GM18861 (cell line): ENCODE measurements at regions not wholly inside any gene's neighbourhood (a gene's known extent, or its start where the extent isn't known, plus 50 kb on each side); places are given as distances from the start of the nearest gene placed in this dataset.
"Not testable (repeated sequence)": the region's sequence is repeated elsewhere in the genome, so short reads cannot be mapped to it uniquely, and the experiment has no call there.

Experiments used
- ATAC-seq: cut with Tn5 transposase; IDR thresholded peaks from one replicate; pipeline ENCODE4 v1.9.1; 2021; ENCODE audit not compliant: unreplicated experiment

DNA sequence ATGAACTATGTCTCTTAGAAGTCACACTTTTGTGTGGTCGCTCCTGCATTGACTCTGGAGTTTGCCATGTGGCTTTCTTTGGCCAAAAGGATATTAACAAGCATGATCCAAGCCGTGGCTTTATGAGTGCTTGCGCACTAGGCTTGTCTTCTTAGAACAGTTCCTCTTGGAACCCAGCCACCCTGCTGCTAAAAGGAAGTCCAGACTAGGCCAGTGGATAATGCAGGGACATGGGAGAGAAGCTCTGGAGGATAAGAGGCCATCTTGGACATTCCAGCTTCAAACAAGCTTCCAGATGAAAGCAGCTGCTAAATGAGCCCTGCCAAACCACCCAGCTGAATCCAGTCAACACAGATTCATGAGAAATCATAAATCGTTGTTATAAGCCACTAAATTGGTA is 346.4 kb downstream of the CDC5L start:
- ATAC-seq, result no peak

DNA sequence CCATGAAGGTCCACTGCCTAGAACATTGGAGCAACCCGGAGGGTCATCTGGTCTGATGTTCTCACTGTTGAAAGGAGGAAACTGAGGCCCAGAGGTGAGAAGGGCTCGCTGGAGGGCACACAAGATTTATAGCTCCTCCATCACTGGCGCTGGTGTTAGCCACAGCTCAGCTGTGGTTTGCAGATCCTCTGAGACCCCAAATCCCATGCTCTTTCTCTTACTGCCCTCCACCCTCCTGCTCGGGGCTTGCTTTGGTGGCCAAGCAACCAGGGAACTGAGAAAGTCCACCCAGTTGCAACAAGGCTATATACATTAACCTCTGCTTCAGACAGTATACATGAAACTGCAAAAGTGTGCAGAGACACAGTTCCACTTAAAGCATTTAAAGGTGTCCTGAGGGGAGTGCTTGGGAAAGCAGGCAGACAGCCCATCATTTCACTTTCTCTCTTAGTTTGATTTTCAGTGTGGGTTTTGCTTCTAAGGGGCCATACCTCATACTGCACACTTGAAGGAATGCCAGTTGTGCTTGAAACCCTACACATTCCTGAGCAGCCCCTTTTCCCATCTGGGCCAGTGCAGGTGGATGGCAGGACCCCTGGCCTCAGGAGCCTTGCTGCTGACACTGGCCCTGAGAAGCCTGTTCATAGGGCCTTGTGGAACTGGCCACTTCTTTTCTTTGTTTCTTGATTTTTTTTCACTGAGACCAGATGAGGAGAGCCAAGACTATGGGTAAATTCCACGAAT is 347.6 kb downstream of the CDC5L start:
- ATAC-seq, result no peak

DNA sequence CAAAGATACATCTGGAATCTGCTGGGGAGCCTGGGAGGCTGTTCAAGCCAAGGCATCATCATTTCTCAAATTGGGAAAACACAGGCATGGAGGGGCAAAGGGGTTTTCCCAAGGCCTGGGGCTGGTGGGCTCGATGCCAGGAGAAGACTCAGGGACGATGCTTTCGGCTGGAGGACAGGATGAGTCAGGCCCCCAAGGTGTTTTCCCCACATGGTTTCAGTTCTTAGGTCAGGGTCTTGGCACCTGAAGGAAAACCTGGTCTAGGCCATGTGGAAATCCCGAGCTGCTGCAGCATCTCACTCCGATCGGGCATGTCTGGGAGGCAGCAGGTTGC is 348.1 kb downstream of the CDC5L start:
- ATAC-seq, result no peak

DNA sequence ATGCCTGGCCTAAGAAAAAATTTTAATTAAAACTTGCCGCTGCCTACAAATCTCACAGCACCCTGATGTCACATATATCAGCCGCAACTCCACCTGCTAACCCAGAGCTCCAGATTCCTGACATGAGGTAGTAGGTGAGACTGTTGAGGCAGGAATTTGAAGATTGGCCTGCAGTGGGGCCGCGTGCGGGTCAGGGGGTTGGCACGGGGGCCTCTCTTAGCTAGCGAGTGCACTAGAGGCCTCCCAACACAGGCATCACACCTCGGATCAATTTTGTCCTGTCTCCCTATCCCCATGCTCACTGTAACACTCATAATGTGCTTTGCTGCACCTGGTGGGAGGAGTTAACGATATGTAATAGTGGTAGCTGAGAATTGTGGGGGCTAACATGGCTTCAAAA is 349.8 kb downstream of the CDC5L start:
- ATAC-seq, result no peak

DNA sequence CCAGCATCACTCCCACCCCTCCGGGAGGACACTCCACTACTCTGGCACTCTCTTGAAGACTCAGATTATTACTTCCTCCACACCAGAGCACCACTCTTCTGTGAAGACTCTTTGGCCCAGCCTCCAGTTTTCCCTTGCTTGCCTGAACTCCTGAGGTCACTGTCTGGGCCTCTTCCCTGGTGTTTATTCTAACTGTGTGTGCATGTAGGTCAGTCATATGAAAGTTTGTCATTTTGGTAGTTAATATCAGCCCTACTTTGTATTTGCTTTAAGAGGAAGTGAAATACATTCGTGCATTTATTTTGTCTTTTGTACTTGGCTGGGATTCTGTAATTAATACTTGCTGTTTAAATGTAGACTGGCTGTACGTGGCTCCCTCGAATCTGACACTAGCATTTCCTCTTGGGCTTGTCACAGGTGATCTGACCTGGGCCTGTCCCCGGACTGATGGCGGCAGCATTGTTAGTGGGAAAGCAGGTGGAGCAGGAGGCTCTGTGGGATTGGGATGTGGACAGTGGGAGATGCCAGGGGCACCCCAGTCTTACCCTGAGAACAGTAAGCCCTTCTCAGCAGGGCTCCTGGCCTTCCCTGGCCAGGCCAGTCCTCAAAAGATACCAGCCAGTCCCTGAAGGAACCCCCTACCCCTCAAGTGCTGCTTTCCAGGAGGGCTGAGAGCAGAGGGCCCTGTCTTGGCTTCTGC is 350.5 kb downstream of the CDC5L start:
- no peak for ATAC-seq

DNA sequence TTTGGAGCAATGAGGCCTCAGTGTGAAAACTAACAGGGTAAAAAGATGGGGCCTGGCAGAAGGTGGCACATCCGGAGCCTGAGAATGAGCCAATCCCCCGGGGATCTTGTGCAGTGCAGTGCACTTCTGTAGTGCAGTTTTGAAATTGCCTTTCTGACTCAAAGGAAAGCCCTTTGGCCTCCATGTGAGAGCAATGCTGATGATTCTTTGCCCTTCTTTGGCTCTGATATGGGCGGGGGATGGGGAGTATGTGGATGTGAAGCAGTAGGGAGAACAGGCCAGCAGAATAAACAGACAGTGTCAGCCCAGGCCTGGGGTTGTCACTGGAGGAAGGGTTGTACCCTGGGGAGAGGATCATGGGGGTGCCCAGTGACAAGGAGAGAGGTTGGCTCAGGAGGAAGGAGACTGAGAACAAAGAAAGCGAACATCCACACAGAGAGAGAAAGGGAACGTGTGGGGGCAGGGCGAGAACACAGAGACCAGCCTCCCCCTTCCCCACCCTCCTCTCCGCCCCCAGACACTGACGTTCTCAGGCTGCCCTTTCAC is 351.2 kb downstream of the CDC5L start:
- ATAC-seq, result no peak

DNA sequence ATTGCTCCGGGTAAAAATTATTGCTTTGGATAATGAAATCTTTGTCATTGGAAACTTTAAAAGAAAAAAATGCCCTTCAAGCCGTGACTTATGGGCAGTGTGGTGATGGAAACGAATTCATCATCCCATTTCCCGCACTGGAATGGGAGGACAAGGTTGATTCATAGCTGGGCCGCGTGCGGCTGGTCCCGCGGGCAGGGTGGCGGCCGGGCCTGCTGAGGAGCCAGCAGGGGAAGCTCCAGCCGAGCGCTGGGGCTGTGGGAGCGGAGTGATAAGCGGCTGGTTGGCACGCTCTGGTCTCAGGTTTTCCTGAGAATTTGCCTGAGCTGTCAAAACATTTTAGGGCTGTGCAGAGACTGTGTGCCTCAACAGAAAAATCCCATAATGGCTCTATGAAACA is 351.7 kb downstream of the CDC5L start:
- no peak for ATAC-seq

DNA sequence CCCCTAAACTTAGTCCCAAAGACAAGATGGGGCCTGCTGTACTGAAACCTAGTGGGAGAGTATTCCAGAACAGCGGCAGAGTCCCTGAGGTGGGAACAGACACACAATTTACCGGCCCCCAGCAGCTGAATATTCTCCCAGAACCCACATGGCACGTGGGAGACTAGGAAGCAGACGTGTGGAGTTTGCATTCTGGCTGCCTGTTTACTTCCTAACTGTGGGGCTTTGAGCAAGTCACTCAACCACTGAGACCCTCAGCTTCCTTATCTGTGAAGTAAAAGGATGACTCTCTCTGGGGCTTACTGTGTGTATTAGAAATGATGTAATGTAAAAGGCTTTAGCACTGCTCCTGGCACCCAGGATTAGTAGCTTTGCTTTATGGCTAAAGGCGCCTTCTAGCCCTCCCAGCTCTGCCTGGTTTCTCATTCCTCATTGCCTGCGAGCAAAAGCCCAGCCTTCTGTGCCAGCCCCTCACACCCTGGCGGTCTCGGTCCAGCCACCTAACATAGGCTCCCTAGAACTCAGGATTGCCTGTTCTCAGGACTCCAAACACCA is 353.1 kb downstream of the CDC5L start:
- ATAC-seq, result no peak

DNA sequence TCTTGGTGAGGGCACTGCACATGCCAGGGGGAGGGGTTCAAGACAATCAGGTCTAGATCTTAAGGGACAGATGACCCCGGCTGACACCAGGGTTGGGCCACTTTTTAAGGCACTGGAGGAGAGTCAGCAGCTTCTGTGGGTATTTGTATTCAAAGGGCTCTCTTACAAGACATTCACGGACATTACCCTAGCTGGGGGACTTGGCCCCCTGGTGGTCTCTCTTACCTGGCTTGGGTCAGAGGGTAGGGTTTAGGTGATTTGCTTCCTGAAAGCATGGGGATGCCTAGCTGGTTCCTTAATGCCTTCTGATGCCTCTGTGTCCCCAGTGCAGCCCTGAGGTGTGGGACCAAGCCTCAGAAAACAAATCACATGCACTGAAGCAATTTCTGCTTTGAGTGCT is 354.7 kb downstream of the CDC5L start:
- no peak for ATAC-seq

DNA sequence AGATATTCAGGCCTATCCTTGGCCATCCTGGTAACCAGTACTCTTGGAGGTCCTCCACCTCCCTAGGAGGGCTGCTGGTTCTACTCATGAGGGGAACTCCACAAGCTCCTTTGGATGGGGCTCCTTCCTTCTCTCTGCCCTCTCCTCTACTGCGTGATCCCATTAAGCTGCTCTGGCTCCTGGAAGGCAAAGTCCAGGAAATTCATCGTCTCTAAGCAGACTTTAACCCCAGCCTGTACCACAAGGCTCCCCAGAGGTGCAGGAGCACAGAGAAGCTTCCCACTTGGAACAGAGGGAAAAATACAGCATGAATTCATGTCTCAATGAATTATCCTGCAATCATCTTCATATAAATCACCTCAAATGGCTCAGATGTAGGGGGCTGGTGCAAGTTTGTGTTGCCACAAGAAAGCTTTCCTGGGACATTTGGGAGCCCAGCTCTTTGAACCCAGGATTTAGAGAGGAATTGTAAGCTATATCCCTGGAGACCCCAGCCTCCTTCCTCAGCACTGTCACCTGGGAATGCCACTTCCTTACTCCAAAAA is 355.4 kb downstream of the CDC5L start:
- no peak for ATAC-seq

DNA sequence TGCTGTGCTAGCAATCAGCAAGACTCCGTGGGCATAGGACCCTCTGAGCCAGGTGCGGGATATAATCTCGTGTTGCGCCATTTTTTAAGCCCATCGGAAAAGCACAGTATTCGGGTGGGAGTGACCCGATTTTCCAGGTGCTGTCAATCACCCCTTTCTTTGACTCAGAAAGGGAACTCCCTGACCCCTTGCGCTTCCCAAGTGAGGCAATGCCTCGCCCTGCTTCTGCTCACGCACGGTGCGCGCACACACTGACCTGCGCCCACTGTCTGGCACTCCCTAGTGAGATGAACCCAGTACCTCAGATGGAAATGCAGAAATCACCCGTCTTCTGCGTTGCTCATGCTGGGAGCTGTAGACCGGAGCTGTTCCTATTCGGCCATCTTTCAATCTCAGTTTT is 372.6 kb downstream of the CDC5L start:
- ATAC-seq, result not testable (repeated sequence)

DNA sequence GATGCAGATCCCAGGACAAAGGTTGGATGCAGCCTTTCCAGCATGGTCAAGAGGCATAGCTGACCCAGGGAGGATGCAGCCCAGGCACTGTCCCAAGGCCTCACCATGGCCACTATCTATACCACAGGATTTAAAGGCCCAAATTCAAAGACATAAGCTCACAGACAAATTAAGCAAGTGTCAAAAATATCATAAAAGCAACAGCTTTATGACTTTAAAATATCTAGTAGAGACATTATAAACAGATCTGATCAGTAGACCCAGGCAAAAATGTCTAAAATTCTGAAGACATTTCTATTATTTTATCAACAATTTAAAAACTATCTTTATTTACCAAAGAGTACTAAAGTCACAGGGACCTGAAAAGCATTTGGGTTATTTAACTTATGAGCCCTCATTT is 373.5 kb downstream of the CDC5L start:
- ATAC-seq, result no peak

DNA sequence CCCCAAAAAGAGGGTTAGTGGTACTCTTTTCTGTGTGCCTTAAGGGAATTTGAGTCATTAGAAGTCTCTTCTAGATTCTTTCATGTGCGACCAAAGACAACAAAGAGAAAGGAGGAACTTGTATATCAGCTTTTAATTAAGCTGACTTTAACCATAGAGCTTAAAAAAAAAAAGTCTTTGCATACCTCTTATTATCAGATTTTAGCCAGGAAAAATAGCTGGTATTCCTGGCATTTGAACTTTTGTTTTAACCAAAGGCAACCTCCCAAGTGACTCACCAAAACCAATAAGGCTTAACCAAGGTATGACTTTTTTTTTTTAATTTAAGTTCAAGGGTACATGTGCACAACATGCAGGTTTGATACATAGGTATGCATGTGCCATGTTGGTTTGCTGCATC is 375.0 kb downstream of the CDC5L start:
- ATAC-seq, result no peak

DNA sequence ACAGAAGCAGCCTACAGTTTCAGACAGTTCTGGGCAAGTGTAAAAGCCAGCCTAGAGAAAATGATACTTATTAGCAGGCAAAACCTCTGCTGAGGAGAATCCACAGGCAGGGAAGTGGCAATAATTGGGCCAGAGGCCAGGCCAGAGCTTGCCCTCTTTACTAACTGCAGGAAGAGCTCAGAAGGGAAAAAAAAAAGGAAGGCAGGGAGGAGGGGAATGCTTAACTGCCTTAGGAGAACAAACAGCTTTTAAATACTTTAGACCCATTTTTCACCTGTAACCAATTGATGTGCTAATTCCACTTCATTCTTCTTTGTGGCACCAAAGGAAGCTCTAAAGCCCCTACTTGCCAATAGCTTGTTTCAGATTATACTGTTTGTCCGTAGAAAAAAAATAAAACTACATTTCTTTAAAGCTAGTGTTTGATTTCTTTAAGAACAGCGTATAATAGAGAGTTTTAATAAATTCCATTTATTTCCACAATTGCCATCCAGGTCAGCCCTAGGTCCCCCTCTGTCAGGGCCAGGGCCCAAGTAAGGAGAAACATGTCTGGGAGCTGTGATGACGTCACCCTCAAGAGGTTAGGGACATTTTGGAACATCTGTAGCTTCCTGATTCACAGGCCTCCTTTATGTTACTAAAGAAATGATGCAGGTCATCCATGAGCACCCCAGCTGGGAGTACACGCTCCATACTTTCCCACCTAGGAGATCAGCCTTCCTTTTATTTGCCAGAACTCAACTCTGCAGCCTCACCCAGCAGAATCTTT is 384.3 kb downstream of the CDC5L start:
- no peak for ATAC-seq

DNA sequence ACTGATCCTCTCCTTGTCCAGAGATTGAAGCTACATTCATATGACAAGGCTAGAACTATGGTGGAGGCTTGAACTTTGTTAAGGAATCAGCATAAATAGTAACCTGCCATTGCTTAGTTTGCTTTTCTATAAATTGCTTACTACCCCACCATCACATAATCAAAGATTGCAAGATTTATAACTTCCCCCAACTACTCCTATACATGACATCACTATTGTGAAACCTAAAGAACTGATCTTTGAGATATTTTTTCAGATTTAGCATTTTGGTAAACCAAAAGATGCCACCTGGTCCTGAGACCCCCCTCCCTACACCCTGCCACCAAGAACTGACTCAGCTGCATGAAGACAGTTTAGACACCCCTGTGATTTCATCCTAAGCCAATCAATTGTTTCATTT is 385.3 kb downstream of the CDC5L start:
- ATAC-seq, result no peak

DNA sequence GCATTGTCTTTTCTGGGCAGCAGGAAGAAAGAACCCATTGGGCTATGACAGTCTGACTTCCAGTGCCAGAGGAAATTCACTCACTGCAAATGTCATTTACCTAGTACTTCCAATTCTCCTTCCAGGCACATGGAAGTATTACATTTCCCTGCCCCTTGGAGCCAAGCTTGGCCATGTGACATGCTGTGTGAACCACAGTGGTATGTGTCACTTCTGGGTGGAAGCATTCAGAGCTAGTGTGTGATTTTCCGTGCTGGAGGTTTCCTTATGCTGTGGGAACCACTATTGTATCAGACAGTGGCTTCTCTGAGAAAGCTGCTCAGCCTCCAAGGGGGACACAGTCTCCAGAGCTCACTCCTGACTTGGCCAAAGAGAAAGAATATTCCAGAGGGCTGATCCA is 387.6 kb downstream of the CDC5L start:
- no peak for ATAC-seq

DNA sequence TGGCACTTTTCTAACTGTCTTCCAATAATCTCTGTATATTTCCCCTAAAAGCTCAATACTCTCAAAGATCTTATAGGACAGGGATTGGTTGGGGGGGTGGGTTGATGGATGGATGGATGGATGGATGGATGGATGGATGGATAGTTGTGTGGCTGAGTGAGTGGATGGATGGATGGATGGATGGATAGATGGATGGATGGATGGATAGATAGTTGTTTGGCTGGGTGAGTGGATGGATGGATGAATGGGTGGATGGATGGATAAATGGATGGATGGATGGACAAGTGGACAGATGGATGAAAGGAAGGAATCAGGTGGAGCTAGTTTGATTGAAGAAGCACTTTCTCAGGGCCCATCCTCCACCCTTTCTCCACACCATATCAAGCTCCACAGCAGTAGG is 388.8 kb downstream of the CDC5L start:
- no peak for ATAC-seq

DNA sequence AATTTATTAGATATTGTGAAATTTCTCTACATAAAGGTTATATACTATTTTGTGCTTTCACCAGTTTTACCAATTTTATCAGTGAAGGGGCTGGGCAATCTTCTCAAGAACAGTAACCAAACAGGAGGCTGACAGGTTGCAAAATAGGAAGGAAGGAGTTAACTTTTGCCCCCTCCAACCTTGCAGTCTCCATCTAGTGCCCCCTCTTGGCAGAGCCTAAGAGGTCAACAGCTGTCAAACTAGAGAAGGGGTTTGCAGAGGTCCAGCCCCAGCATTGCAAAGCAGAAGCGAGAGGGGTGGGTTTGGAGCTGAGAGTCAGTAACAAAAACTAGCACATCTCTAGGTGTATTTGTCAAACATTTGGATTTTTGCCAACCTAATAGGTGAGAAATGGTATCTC is 391.0 kb downstream of the CDC5L start:
- no peak for ATAC-seq
